GM18517 (cell line): ENCODE measurements at regions not wholly inside any gene's neighbourhood (a gene's known extent, or its start where the extent isn't known, plus 50 kb on each side); places are given as distances from the start of the nearest gene placed in this dataset.

Experiments
- ATAC-seq: cut with Tn5 transposase; IDR thresholded peaks from one replicate; pipeline ENCODE4 v1.9.1; 2021; ENCODE audit warnings: mild to moderate bottlenecking, moderate library complexity; ENCODE audit not compliant: unreplicated experiment

DNA sequence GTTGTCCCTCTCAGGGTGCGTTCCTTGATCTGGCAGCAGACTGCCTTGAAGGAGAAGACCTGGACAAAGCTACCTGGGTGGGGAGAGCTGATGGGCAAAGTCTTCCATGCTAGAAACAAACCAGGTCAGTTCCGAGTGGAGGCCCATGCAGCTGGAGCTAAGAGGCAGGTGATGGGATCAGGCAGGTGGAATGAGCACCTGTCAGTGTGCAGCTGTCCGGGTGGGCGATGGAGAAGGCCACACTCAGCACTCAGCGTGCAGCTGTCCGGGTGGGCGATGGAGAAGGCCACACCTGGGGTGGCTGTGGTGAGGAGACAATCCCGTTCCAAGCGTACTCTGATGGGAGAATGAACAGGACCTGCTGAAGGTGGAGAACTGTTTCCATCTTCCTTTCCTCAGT lies 237.3 kb upstream of the MYT1L start:
- no peak for ATAC-seq

DNA sequence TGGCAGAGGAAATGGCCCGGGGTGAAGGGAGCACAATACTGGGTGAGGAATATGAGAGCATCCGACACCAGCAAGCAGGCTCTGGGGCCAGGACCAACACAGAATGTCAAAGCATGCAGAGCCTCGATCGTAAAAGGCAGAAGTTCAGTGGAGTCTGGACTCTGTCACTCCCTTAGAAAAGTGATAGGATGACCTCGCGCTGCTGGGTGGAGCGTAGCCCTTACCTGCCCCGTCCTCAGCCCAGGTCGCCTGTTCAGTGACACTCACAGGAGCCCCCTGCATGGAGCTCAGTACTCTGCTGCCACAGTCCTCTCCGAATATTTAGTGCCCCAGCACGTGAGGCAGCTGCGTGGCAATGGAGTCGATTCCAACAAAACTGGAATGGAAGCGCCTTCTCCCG lies 236.7 kb upstream of the MYT1L start:
- ATAC-seq, result no peak

DNA sequence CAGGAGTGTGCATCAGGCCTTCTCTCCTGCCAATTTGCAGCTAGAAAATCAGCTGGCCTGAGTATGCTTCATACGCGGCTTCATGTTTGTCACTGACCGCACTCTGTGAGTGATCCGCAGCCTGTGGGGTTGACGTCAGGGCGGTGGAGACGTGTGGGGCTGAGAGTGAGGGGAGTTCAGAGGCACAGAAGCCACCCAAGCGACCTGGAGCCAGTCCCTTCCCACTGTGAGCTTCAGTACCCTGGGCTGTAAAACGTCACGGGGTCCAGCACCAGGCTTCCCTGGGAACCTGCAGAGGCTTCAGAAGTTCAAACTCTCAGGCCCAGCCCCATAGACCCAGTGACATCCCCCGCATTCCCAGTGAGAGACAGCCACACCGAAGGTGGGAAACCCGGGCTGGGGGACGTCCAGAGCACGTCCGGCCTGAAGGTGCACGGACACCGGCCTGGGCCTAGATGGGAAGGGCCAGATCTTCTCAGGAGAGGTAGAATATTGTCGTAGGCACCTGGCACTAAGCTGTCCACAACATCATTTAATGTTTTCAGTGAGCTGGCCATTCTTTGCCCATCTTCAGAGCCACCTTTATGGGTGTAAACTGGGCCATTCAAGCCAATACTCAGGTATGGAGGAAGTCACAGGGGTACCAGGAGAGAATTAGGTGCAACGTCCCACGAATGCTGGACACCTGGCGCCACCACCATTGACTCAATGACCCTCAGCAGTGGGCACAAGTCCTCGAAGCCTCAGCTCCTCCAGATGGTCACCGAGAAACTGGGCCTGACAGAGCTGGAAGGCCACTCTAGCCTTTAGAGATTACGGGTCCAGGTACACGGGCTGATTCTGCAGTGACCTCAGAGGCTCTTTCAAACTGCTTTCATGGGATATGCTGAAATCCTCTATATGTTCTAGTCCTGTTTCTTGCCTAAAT lies 235.6 kb upstream of the MYT1L start:
- ATAC-seq, result no peak

DNA sequence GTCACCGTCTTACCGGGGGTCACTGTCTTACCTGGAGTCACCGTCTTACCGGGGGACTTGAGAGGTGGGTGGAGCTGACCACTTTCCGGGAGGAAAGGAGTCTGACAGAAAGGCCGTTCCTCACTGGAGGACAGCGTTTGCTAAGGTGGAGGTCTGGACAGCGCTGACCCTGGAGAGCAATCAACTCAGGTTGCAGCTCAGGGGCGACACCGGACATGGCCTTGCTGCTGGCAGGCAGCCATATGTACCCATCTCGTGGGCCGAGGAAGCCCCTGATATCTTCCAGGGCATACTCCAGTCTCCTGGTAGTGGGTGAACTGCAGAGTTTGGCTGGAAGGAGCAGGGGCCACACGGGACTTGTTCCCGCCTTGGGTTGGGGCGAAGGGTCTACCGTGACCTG lies 234.6 kb upstream of the MYT1L start:
- no peak for ATAC-seq

DNA sequence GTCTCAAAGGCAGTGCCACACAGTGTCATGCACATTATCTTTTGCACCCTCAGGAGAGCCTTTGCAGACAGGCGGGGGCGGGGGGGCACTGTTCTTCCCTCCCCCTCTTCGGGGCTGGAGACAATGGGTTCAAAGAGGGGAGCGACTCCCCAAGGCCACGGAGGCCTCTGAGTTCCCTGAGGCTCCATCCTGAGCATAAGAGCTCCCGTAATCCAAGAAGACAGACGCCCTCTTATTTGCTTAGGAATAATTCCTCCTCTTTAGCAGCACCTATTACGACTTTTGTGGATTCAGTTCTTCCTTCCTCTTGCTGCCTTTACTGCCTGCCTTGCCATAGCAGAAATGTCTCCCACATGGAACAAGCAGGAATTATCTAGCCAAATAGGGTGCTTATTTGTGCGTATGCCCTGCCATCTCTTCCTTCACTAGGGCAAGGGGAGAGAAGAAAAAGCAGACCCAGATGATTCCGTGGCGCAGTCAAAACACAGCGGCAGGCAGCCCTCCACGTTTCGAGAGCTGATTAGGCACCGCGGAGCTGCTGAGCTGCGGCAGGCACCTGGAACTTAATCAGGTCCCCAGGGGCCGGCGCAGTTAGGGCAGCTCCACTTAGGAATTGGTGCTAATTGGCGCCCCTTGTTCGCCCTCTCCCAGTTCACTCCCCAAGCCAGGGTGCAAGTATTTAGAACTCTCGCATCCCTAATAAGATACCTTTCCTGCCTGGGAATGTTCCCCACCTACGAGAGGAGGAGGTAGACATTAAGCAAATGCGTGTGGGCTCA lies 233.4 kb upstream of the MYT1L start:
- no peak for ATAC-seq

DNA sequence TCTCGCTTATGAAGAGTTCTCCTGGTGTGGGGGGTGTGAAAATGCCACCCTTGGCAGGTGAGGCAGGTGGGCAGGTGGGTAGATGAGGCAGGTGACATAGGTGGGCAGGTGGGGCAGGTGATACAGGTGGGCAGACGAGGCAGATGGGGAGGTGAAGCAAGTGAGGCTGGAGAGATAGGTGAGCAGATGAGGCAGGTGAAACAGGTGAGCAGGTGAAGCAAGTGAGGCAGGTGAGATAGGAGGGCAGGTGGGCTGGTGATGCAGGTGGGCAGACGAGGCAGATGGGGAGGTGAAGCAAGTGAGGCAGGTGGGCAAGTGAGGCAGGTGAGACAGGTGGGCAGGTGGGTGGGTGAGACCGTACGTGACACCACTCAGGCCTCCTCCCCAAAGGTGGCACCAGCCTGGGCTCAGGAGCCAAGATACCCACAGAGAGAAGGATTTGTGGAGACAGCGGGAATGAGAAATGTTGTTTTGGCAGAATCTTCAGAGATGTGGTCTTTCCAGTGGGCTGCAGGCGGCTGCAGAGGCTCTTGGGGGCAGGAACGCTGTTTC lies 232.3 kb upstream of the MYT1L start:
- ATAC-seq, result no peak

DNA sequence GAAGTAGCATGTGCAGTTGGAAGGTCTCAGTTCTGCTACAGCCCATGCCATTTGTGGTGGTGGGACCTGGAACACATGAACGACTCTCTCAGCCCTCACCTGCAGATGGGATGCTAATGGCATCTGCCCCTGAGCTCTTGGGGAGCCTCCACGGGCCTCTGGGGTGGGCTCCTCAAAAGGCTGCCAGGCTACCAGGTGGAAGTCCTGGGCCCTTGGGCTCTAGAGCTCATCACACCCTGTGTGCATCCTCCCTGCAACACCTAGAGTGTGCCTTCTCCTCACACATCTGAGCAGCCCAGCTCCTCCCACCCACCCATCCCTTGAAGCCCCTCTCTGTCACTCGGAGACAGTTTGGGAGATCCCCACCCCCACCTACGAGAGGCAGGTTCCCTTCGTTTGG lies 231.8 kb upstream of the MYT1L start:
- no peak for ATAC-seq

DNA sequence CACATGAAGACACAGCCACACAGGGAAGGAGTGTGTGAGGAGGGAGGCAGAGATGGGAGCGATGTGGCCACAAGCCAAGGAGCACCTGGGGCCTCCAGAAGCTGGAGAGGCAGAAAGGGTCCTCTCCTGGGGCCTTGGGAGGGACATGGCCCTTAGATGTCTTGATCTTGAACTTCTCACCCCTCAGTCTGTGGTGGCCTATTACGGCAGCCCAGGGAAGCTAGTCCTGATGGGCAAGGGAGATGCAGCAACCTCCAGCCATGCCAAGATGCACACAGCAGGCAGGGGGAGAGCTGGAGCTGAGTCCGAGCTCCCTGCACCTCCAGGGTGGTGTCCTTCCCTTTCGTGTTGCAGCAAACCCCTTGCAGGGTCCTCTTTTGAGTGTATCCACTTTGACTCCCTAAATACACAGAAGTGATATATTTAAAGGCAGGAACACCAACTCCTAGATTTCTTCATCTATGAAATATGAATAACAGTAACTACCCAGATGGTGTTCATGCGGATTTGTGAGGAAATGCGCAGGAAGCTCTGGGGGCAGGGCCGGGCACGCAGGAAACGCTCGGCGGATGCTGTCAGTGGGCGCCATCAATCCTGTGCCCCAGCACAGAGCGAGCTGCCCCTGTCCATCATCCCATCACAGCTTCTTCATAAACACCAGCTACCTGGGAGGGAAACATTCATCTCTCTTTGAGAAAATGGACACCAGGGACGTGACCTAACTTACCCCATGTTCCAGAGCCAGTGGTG lies 230.4 kb upstream of the MYT1L start:
- ATAC-seq, result no peak

DNA sequence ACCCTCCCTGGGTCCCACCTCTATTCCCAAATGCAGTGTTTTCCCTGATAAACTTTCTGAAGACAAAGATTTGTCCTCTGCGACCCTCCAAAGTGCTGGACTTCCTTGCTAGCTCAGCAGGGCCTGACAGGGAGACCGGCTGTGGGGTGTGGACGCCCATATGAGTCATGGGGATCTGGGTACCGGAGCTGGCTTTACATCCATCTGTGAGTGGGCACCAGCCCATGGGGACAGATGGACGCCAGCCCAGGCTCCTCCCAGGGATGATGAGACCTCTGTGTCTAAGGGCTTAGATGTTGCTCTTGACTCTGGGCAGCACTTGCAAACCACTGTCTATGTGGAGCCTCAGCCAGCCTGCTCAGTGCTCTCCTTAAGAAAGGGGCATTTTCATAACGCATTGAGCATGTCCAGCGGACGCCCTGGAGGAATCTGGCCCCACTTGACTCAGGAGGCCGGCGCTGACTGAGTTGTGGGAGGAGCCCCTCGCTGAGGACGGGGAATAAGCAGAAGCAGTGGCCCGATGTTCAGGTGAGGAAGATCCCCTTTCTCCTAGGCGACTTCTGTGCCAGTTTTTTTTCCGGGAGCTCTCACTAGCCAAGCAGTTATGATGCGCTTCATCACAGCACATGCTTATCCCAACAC lies 229.4 kb upstream of the MYT1L start:
- no peak for ATAC-seq

DNA sequence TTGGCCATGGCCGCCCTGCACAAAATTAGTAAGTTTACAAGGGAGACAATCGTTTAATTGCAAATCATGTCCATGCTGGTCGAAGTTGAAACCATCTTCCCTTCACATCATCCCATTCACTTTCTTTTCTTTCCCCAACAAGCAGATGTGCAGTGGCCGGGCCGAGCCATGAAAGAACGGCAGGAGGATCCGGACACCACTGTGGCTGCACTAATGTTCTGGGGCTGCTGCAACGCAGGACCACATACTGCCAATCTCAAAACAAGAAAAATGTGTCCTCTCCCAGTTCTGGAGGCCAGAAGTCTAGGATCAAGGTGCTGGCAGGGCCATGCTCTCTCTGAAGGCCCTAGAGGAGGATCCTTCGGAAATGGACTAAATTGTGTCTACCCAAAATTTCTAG lies 227.4 kb upstream of the MYT1L start:
- no peak for ATAC-seq

DNA sequence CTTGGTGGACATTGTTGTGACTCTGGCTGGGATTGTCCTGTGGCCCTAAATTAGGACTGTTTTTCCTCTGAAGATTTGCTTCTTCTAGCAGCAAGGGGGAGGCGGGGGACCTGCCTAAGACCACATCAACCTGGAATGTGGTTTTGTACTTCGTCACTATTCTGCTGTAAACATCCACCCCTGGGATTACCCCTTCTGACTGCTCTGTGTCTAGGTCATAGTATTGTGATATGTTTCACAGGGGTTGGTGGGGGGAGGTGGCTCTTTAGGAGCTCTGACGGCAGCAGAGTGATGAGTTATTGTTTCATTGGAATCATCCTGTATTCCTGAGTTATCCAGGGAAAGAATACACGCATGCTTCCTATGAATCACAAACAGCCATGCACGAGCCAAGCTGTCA lies 226.4 kb upstream of the MYT1L start:
- ATAC-seq, result no peak

DNA sequence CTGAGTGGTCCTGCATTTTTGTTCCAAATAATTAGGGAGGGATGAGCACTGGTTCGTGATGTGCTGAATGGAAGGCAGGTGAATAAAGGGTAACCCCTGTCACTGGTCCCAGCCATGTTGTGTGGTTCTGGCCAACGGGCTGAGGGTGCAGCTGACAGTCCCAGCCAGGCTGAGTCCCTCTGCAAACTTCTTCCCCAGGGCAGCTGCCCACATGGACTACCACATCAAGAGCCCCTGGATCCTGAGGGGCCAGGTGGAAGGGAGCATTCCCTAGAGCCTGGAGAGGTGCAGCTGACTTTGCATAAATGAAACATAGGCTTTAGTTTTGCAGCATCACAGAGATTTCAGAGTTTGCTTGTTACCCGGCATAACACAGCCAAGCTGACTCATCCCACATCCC lies 219.8 kb upstream of the MYT1L start:
- ATAC-seq, result no peak

DNA sequence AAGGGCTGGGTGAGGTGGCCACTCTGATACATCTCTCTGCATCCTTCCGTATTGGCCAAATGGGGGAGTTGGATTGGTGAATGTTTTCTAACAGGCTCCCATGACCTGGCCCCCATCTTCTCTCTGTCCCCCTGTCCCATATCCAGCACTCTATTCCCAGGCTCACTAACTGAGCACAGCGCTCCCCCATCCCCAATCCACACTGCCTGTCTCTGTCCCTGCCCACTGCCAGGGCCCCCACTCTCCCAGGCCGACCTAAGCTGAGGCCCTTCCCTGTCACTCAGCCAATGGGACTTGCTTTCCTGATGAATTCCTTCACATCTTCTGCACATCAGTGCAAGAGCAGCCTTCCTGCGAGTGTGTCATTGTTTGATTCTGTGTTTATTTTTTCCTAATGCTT lies 216.8 kb upstream of the MYT1L start:
- no peak for ATAC-seq

DNA sequence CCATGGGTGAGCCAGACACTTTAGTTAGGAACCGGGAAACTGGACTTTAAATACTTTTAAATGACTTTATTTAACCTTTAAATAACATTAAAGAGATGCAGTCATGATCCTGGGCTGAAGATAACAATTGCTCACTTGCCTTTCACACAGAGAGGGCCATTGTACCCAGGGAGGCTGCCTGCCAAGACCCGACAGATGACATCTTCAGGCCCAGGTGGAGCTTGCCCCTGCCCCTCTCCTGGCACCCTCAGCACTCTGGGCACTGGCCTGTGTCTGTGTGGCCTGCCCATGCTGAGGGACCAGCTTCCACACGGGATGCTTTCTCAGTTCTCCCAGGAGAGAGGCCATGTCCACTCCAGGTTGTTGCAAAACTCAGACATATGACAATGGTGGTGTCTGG lies 216.4 kb upstream of the MYT1L start:
- ATAC-seq, result no peak

DNA sequence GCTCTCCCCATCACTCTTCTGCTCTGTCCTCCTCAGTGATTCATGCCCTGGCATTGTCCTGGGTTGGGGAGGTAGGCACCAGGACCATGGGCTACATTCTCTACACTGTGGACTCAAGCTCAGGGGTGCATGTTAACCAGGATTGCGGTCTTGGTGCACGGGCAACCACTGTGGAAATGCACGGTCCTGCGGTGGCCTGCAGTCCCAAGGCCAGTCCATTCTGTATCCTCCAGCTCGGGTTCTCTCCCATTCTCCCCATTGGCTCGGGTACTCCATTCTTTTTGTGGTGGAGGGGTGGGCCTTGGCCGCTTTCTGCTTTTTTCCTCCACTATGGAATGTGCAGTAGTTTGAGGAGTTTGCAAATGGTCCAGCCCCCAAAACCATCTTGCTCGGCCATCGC lies 215.0 kb upstream of the MYT1L start:
- ATAC-seq, result no peak

DNA sequence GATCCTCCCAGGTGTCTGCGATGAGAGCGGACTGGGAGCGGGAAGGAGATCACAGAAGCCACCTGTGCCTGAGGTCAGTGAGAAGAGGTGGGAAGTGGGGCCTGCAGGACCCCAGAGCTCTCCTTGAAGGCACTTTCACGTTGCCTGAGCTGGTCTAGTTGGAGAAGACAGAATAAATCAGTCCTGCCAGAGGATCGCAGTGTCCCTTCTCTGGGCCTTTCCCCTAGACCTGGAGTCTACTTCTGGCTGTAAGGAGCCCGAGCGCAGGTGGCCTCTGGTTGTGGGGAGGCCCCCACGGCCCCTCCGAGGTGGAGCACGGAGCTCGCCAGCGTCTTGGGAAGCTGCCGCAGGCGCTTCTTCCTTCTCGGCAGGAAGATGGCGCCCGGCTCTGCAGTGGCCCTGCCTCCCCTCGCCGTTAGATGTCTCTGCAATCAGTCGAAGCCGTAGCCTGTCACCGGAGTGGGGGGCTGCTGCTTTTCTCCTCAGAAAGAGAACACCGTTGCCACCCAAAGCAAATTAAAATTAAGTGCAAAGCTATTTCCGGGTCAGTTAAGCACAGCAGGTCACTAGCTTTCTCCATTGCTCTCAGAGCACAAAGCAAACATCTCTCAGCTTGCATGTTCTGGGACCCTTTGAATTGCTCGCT lies 212.0 kb upstream of the MYT1L start:
- ATAC-seq, result no peak

DNA sequence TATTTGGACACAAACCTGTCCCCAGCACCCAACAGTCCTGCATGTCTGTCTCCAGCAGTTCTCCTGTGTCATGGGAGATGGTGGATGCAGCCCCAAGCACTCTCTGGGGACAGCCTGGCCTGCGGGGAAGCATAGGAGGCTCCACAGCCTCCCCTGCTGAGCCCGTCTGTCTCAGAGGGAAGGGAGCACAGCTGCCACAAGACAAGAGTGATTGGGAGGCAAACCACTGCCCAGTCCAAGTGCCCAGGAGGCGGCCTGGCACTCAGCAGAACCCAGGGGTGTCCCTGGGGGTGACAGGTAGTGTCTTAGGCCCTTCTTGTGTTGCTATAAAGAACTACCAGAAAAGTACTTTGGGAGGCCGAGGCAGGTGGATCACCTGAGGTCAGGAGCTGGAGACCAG lies 211.2 kb upstream of the MYT1L start:
- no peak for ATAC-seq

DNA sequence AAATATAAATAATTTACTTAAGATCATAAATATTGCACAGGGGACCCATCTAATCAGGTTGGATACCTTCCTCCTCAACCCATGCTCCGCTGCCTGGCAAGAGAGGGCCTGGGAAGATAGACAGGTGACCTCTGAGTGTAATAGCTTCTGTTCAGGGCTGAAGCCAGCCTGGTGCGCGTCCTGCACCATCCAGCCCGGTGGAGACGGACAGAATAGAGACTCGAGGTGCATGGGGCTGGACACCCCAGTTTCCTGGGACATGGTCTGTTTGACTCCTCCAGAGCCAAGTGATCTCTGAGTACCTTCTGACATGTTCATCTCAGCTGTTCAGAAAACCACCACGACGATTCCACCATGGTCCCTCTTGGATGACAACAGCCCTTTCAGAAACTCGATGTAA lies 209.3 kb upstream of the MYT1L start:
- ATAC-seq, result no peak

DNA sequence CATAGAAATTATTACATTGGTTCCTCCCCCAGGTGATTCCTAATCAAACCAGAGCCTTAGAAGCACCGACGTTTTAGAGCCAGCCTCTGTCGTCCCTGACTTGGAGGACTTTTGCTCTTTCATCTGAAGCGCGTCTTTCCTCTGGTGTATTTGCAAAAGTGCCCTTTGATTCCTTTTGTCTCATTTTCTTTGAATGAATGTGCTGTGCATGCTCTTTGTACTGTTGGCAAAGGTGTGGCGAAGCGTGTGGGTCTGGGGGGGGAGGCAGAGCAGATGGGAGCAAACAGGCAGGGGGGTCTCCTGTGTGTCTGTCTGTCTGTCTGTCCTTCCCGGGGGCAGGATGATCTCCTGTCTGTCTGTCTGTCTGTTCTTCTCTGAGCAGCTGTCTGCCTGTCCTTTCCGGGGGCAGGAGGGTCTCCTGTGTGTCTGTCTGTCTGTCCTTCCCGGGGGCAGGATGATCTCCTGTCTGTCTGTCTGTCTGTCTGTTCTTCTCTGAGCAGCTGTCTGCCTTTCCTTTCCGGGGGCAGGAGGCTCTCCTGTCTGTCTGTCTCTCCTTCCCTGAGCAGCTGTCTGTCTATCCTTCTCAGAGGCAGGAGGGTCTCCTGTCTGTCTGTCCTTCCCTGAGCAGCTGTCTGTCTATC lies 205.5 kb upstream of the MYT1L start:
- no peak for ATAC-seq

DNA sequence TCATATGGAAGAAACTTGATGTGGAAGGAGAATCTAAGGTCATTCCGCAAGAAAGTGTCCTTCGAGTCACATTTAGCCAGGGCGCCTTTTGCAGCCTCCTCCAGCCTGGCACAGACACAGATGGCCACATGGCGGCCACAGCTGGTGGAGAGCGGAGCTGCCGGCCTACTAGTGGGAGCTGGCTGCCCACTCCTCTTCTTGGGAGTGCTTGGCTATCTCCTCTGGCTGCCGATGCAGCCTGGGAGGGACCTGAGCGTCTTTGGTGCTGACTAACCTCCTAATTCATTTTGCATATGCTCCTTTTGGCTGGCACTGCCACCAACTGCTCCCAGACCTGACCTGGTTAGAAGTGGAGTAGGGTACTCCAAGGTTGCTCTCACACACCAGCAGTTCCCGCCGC lies 199.3 kb upstream of the MYT1L start:
- ATAC-seq, result no peak
